AG09319 (cell line): ENCODE measurements at regions not wholly inside any gene's neighbourhood (a gene's known extent, or its start where the extent isn't known, plus 50 kb on each side); places are given as distances from the start of the nearest gene placed in this dataset.

ENCODE experiments used
- DNase-seq: peaks from one replicate; pipeline ENCODE4 v3.0.0-alpha.2; 2010; ENCODE audit warnings: low read depth; ENCODE audit errors: extremely low read depth
- CTCF ChIP-seq: IDR thresholded peaks from 2 replicates; pipeline ENCODE4 v1.5.1; 2011; ENCODE audit warnings: low read depth, mild to moderate bottlenecking, inconsistent platforms, low read length, moderate library complexity

- DNase-seq, result no peak
- peak; percentile 60 for TF ChIP-seq CTCF
These were observed 60.8 kb upstream of the SSTR4 start for GRCh38 chr20:22974354-22974753.

- no peak for TF ChIP-seq CTCF
- DNase-seq, result no peak
These were observed 57.9 kb upstream of the SSTR4 start for GRCh38 chr20:22977047-22977785.

GRCh38 chr20:22984008-22984407 lies 51.1 kb upstream of the SSTR4 start:
- TF ChIP-seq CTCF, result no peak
- no peak for DNase-seq

- no peak for DNase-seq
These were observed 50.5 kb upstream of the SSTR4 start for GRCh38 chr20:22984606-22985005.

GRCh38 chr20:22985239-22985778 lies 49.8 kb upstream of the SSTR4 start:
- no peak for DNase-seq
- no peak for TF ChIP-seq CTCF

More at GRCh38 chr20:22984606-22985005, 50.5 kb upstream of the SSTR4 start:
- TF ChIP-seq CTCF, result no peak
